Jurkat, Clone E6-1 (cell line): ENCODE measurements at regions not wholly inside any gene's neighbourhood (a gene's known extent, or its start where the extent isn't known, plus 50 kb on each side); places are given as distances from the start of the nearest gene placed in this dataset.

Source experiments
- DNase-seq: peaks from one replicate; pipeline ENCODE4 v3.0.0-alpha.2; 2011; ENCODE audit warnings: low read depth, low spot score
- H3K4me3 ChIP-seq: 2 replicates; pipeline ENCODE4 v1.5.1; 2011; ENCODE audit warnings: mild to moderate bottlenecking, low read length, control low read depth, moderate library complexity

DNA sequence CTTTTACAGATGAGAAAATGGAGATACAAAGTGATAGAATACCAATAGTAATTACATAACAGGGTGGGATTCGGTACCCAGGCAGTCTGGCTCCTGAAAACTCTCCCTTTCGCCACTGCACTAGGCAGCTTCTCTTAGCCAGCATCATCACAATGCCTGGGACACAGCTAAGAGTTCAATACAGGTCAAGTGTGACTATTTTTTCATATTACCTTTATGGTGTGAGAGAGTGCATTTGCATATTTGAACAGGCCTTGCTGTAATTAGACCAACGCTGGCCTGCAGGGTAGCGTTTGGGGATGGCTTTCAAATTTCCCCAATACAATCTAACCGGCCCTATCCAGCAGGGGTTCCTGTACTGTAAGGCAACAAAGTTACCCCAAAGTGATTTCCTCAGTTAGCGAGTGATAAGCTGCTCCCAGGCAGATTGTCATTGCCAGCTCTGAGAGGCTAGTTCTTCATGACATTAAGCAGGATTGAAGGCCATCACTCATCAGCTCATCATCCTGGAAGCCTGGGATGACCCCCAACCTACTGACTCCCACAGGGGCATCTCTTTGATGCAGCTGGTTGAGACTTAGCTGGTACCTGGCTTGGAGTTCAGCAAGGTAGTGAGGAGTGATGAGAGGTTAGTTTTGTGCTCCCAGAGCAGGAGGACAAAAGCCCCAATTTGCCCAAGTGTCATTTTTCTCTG lies 836.8 kb upstream of the LCORL start:
- no peak for DNase-seq
- H3K4me3 ChIP-seq, result no peak overlapping the region

DNA sequence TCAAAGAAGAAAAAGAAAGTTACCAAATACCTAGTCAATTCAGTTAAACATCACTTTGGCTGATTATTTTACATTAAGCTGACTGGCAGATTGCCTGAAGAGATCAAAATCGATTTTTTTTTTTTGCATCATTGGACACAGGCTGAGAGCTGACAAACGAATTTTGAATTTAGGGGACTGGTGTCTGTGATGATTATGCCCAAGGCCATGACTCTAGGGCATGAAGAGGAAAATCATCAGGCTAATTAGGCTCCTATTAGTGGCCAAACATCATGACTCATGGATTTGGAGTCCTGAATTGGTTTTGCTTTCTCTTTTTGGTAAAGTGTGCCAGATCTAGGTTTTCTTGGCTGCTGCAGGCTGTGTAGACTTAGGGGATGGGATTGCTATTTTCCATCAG lies 829.3 kb upstream of the LCORL start:
- H3K4me3 ChIP-seq, result no peak overlapping the region
- no peak for DNase-seq

DNA sequence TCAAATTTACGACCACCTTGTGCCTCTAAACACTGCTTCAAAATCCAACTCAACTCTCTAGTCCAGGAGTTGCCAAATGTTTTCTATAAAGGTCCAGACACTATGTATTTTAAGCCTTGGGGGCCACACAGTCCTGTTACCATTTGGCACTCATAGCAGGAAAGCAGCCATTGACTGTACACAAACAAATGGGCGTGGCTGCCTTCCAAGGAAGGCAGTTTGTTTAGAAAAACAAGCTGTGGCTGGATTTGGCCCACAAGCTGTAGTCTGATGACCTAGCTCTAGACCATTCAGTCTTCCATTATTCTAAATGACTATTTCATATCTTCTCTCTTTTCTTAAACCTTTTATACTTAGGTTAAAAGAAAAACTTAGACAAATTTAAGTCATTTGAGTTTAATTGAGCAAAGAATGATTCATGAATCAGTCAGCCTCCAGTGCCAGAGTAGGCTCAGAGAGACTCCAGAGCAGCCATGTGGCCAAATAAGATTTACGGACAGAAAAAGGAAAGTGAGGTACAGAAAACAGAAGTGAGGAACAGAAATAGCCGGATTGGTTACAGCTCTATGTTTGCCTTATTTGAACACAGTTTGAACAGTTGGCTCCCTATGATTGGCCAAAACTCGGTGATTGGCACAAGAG lies 825.8 kb upstream of the LCORL start:
- H3K4me3 ChIP-seq, result no peak overlapping the region
- DNase-seq, result no peak

DNA sequence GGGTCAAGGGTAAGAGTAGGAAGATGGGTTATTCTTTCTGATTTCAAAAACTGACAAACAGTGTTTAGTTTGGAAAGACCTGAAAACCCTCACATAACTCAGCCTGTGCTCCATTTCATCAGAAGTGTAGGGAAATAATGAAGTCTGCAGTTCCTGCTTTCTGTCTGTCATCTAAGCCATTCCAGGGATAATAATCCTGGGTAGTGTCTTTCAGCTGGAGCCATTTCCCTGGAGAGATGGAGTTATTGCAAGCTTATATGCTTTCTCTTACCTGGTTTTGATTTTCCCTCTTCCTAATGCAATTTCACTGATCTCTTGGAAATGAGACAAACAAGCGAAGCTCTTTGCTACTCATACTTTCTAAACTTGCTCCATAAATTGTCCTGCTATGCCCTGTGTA lies 824.8 kb upstream of the LCORL start:
- H3K4me3 ChIP-seq, result no peak overlapping the region
- DNase-seq, result no peak

DNA sequence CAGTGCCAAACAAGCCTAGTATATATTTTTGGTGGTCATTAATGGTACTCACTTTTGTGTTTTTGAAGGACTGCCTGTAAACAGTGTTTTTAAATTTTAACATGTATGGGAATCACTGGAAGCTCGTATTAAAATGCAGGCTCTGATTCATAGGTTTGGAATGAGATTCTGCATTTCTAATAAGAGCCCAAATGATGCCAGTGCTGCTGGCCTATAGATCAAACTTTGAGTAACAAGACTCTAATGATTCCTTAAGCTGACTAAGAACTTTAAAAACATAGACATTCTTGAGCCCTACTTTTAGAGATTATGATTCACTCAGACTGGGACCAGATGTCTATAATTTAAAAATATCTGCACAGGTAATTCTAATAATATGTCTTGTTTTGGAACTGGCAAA lies 823.2 kb upstream of the LCORL start:
- no peak overlapping the region for H3K4me3 ChIP-seq
- no peak for DNase-seq

DNA sequence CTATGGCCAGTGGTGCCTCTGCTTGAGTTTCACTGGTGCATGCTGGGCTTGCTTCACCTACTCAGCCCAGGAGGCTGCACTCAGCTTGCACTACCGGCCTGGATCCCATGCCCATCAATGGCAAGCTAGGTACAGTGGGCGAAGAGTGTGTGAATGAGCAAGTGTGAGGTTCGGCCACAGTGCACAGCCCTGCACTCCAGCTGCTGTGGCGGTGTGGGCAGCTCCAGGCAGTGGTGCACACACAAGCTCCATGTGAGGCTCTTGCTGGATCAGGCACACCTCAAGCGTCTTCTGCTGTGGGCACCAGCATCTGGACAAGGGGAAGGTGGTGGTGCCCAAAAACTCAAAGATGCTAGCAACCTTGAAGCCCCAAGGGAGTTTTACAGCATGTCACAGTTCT lies 820.9 kb upstream of the LCORL start:
- no peak for DNase-seq

DNA sequence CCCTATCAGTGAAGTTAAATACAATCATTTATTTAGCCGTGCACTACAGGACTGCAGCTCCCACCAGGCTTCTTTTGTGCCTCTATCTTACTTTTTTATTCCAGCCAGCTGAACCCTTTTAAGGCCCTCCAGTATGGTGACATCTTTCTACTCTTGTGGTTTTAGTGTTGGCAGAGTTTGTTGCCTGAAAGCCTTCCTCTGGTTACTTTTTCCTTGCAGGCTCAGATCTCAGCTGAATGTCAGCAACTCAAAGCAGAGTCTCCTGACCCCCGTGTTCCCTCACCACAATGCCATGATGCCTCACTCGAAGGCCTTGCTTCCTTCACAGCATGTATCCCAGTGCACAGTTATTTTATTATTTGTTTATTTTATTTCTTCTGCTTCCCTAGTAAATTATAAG lies 818.9 kb upstream of the LCORL start:
- DNase-seq, result no peak
- H3K4me3 ChIP-seq, result no peak overlapping the region

More for the DNA sequence above, 820.9 kb upstream of the LCORL start:
- H3K4me3 ChIP-seq, result no peak overlapping the region

DNA sequence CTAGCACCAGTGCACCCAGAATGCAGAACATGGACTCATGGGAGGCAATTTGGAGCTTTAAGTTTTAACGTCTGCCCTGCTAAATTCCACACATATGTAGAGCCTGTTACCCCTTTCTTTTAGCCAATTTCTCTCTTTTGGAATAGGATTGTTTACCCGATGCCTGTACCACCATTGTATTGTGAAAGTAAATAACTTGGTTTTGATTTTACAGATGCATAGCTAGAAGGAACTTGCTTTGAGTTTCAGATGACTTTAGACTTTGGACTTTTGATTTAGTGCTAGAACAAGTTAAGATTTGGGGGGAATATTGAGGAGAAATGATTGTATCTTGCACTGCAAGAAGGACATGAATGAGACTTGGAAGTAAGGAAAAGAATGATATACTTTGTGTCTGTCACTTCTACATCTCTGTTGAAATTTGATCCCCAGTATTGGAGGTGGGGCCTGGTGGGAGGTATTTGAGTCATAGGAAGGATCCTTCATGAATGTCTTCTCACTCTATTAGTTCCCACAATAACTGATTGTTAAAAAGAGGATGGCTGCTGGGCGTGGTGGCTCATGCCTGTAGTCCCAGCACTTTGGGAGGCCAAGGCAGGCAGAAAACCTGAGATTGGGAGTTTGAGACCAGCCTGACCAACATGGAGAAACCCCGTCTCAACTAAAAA lies 794.8 kb upstream of the LCORL start:
- no peak overlapping the region for H3K4me3 ChIP-seq
- DNase-seq, result no peak

DNA sequence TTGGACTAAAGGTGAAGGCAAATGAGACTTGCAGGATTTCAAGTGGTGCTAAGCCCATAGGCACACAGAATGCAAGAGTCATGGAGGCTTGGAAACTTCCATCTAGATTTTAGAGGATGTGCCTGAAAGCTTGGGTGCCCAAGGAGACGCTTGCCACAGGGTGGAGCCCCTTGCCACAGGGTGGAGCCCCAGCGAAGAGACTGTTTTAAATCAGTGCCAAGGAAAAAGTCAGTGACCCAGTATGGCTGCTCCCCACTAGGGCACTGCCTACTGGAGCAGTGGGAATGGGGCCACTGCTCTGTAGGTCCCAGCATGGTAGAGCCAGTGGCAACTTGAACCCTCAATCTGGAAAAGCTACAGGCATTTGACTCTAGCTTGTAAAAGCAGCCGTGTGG lies 794.2 kb upstream of the LCORL start:
- no peak for DNase-seq
- H3K4me3 ChIP-seq, result no peak overlapping the region

DNA sequence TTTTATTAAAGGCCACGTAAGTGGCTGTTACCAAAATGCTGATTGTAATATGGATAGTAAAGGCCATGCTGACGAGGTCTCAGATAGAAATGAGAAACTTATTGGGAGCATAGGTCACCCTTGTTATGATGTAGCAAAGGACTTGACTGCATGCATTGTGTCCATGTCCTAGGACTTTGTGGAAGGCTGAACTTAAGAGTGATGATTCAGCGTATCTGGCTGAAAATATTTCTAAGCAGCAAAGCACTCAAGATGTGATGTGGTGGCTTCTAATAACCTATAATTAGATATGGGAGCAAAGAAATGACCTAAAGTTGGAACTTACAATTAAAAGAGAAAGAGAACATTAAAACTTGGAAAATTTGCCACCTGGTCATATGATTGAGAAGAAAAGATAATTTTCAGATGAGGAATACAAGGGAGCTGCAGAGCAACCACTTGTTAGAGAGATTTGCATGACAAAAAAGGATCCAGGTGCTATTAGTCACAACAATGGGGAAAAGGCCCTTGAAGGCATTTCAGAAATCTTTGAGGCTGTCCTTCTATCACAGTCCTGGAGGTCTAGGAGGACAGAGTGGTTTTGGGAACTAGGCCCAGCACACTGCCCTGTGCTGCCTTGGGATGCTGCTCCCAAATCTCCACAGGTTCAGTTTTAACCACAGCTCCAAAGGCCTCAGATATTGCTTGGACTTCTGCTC lies 793.7 kb upstream of the LCORL start:
- no peak overlapping the region for H3K4me3 ChIP-seq
- DNase-seq, result no peak

DNA sequence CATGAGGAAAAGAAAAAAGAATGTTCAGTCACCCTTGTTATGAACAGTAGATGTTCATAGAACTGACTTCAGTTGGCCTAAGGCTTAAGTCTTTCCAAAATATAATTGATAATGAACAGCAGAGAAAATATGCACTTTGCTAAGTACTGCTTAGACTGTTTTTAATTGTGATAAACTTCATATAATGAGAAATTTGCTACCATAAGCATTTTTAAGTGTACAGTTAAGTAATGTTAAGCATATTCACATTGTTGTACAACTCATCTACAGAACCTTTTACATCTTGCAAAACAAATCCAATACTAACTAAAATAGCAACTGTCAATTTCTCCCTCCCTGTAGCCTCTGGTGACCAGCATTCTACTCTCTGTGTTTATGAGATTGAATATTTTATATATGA lies 792.2 kb upstream of the LCORL start:
- H3K4me3 ChIP-seq, result no peak overlapping the region
- no peak for DNase-seq

DNA sequence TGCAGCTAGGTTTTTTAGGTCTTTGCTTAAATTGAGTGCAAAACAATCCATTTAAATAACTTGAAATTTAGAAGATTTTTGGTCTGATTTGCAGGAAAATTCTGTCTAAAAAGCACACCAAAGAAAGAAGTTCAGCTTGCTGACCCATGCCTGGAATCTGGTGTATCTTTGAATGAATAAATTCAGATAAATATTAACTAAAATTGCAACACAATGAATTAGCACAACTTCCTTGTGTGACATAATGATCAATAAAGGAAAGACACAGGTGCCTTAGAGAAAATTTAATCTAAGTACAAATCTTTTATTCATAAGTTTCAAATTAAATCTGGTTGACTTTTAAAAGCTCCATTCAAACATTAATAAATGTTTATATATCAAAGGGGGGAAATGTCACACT lies 791.5 kb upstream of the LCORL start:
- no peak overlapping the region for H3K4me3 ChIP-seq
- no peak for DNase-seq

DNA sequence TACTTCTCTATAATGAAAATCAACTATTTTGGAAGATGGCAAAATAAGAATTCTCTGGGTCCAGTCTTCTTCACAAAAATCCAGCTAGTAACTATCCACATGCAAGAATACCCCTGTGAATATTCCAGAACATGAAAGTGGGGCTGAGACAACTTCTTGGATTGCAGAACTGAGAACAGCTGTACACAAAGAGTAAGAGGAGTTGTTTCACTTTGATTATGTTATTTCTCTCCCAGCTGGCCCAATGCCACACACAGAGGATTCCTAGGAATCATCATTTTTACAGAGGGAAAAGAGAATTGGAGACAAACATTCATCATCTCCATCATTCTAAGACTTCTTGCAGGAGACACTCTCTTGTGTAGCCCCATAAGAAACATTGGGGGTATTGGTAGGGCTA lies 782.2 kb upstream of the LCORL start:
- H3K4me3 ChIP-seq, result no peak overlapping the region
- DNase-seq, result no peak

DNA sequence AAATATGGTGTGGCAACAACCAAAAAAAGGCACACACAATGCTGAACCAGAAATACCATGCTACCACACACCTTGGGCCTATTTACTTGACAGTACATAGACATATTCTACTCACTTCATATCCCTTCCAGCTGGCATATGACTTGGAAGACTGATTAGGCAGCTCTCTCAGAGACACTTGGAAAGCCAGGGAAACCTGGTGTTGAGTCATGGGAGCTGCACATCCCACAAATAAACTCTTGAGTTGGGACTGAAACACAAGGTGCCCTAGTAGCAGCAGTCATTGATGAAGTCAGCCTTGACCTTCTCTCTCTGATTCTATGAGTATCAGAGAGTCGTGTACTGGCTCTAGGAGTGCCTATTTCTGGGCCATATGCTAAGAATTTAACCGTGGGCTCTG lies 776.6 kb upstream of the LCORL start:
- no peak for DNase-seq
- H3K4me3 ChIP-seq, result no peak overlapping the region

DNA sequence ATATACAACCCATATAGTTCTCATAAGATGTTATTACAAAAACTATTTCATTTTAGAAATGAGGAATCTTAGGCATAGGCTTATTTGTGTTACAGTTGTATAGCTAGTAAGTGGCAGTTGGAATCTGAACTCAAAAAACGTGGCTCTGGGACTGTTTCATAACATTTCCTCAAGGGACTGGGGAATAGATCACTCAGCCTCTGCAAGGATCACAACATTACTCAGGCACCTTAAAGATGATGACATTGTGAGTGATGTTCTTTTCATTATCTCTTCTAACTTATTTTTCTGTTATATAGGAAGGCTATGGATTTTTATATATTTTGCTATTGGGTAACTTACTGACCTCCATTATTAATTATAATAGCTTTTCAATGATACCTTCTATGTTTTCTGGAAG lies 774.2 kb upstream of the LCORL start:
- no peak overlapping the region for H3K4me3 ChIP-seq
- no peak for DNase-seq

DNA sequence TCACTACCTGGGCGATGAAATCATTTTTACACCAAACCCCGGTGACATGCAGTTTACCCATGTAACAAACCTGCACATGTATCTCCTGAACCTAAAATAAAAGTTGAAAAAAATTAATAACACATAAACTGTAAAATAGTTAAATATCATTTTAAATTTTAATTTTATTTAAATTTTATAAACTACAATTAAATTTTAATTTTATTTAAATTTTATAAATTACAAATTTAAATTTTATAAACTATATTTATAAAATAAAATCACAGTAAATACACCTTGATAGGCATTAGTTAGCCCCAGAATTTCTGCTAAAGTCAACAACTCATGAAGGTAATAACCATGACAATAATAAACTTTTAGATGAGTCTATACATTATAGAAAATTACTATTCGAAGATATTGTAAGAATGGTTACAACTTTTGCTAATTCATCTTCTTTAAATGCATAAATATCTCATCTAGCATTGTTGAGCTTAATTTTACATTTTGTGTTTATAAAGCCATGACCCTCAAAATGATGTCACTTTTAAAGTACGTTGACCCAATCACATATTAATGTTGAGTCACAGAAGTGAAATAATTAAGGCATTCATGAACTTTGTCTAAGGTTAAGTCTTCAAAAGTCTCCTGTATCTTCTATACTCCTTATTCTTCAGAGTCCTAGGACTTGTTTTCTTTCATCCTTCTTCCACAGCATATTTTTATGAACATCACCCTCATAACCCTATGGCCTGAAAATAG lies 755.8 kb upstream of the LCORL start:
- no peak overlapping the region for H3K4me3 ChIP-seq
- no peak for DNase-seq

DNA sequence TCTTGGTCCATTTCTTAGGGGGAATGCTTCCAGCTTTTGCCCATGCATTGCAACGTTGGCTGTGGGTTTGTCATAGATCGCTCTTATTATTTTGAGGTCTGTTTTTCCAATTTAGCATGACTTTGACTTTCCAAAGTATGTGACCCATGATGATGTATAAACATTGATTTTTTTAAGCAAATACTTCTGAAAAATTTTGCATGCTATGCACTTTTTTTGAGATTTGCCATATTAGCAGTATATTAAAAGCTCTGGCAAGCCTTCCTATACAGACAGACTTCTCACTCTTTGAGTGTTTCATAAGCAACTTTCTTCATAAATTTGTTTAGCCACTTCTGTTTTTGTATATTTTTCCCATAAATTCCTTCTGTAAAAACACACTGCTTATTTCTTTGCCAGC lies 746.4 kb upstream of the LCORL start:
- no peak overlapping the region for H3K4me3 ChIP-seq
- DNase-seq, result no peak

DNA sequence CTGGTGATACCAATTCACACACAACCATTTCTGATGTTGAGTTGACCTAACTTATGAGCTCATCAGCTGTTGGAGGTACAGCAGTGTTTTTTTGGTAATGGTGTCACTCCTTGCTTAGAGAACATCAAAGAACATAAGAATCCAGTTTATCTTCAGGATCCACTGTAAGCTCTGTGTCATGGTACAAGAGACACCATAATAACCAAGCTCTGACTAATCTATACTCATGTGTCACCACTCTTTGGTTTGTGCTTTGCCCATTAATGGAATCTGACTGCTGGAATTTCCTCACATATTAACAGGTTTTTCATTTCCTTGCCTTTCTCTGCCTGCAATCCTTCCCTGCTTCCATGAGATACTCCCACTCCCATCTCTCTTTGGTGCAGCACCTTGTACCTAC lies 735.1 kb upstream of the LCORL start:
- DNase-seq, result no peak
- H3K4me3 ChIP-seq, result no peak overlapping the region

DNA sequence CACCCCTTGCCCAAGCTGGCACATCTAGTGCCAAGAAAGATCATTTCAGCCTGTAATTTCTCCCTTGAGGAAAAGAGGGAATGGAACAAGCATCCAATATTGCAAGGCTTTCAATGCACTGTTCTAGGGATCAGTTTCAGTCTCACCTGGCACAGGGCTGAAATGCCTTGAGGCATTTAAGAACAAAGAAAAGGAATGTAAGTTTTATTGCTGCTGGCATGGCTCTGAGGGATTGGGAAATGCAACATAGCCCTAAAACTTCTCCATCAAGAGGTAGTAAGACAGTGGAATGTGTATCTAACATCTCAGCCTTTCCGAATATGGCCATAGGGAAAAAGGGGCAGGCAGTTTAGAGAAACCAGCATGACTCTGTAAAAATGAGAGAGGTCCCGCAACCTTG lies 732.6 kb upstream of the LCORL start:
- H3K4me3 ChIP-seq, result no peak overlapping the region
- DNase-seq, result no peak

DNA sequence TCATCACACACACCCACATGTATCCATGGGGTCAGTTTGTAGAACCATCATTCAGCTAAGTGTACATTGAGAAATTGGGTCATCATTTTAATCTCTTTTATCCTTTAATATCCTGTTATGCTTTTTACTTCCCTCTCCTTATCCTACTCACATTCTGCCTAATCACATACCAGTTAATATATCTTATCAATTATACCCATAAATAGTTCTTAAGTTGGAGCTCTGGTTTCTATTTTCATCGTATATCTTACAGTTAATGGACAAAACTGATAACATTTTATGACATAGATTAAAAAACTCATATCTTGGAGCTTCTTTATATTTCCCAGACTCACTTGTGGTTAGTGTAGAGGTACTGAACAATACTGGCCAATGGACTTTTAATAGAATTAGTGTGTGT lies 729.5 kb upstream of the LCORL start:
- H3K4me3 ChIP-seq, result no peak overlapping the region
- no peak for DNase-seq
